ENCODE measurements at regions not wholly inside any gene's neighbourhood (a gene's known extent, or its start where the extent isn't known, plus 50 kb on each side); places are given as distances from the start of the nearest gene placed in this dataset.
"Not testable (repeated sequence)": the region's sequence is repeated elsewhere in the genome, so short reads cannot be mapped to it uniquely, and the experiment has no call there.

GRCh38 chr2:128516938-128517337 lies 198.3 kb upstream of the HS6ST1 start:
- Histone ChIP-seq H3K9me3 (ENCODE audit: control insufficient read depth, low read length) (no peaks in the 10 kb centered on the region), H3K27me3 (ENCODE audit: control insufficient read depth, insufficient read depth, low read length) (no peaks in the 10 kb centered on the region), H3K4me2 (ENCODE audit: low read length) (no peak overlapping the region), H3K36me3 (ENCODE audit: control insufficient read depth, insufficient read depth, low read length) (no peaks in the 10 kb centered on the region), H2AFZ (no peak overlapping the region), H3K4me1 (peaks cover 3% of the 10 kb centered on the region), H3K4me3 (ENCODE audit: low read depth, low read length) (no peak overlapping the region), H3K27ac (no peak overlapping the region), H3K79me2 (no peaks in the 10 kb centered on the region), H3K9ac (no peak overlapping the region)
- TF ChIP-seq CTCF (IDR thresholded peaks at IDR 0.05), result no peak

GRCh38 chr2:128519028-128519427 lies 200.4 kb upstream of the HS6ST1 start:
- H3K4me1 ChIP-seq; H3K4me2 ChIP-seq (ENCODE audit: low read length); H3K4me3 ChIP-seq (ENCODE audit: low read depth, low read length); H3K27ac ChIP-seq; H2AFZ ChIP-seq; H3K36me3 ChIP-seq (ENCODE audit: control insufficient read depth, insufficient read depth, low read length); H3K9me3 ChIP-seq (ENCODE audit: control insufficient read depth, low read length); H3K79me2 ChIP-seq; H3K27me3 ChIP-seq (ENCODE audit: control insufficient read depth, insufficient read depth, low read length); H3K9ac ChIP-seq: not testable (repeated sequence)

GRCh38 chr2:128519517-128520215 lies 201.0 kb upstream of the HS6ST1 start:
- no peak overlapping the region for H2AFZ ChIP-seq
- no peaks in the 10 kb centered on the region for H3K4me1 ChIP-seq
- no peak overlapping the region for H3K4me2 ChIP-seq (ENCODE audit: low read length)
- no peaks in the 10 kb centered on the region for H3K79me2 ChIP-seq
- no peak overlapping the region for H3K4me3 ChIP-seq (ENCODE audit: low read depth, low read length)
- no peak overlapping the region for H3K27ac ChIP-seq
- no peaks in the 10 kb centered on the region for H3K27me3 ChIP-seq (ENCODE audit: control insufficient read depth, insufficient read depth, low read length)
- TF ChIP-seq CTCF (IDR thresholded peaks at IDR 0.05), result no peak
- H3K36me3 ChIP-seq (ENCODE audit: control insufficient read depth, insufficient read depth, low read length), result no peaks in the 10 kb centered on the region
- no peak overlapping the region for H3K9ac ChIP-seq
- H3K9me3 ChIP-seq (ENCODE audit: control insufficient read depth, low read length), result no peaks in the 10 kb centered on the region

GRCh38 chr2:128520340-128520739 lies 201.7 kb upstream of the HS6ST1 start:
- Histone ChIP-seq H3K27ac (no peak overlapping the region), H3K4me2 (ENCODE audit: low read length) (no peak overlapping the region), H3K9ac (no peak overlapping the region), H3K79me2 (no peaks in the 10 kb centered on the region), H3K4me3 (ENCODE audit: low read depth, low read length) (no peak overlapping the region), H3K9me3 (ENCODE audit: control insufficient read depth, low read length) (no peaks in the 10 kb centered on the region), H2AFZ (no peak overlapping the region), H3K4me1 (no peaks in the 10 kb centered on the region), H3K36me3 (ENCODE audit: control insufficient read depth, insufficient read depth, low read length) (no peaks in the 10 kb centered on the region), H3K27me3 (ENCODE audit: control insufficient read depth, insufficient read depth, low read length) (no peaks in the 10 kb centered on the region)
- TF ChIP-seq CTCF (IDR thresholded peaks at IDR 0.05), result no peak

- no peaks in the 10 kb centered on the region for H3K27me3 ChIP-seq (ENCODE audit: control insufficient read depth, insufficient read depth, low read length)
- no peaks in the 10 kb centered on the region for H3K36me3 ChIP-seq (ENCODE audit: control insufficient read depth, insufficient read depth, low read length)
- no peaks in the 10 kb centered on the region for H3K4me1 ChIP-seq
- no peak for TF ChIP-seq CTCF (IDR thresholded peaks at IDR 0.05)
- no peaks in the 10 kb centered on the region for H3K9me3 ChIP-seq (ENCODE audit: control insufficient read depth, low read length)
- H3K27ac ChIP-seq, result no peak overlapping the region
- H3K4me2 ChIP-seq (ENCODE audit: low read length), result no peak overlapping the region
- H3K79me2 ChIP-seq, result no peaks in the 10 kb centered on the region
- H3K4me3 ChIP-seq (ENCODE audit: low read depth, low read length), result no peak overlapping the region
- no peak overlapping the region for H3K9ac ChIP-seq
- H2AFZ ChIP-seq, result no peak overlapping the region
Observed at GRCh38 chr2:128520791-128521190, 202.1 kb upstream of the HS6ST1 start.

Data from parathyroid adenoma (tissue), 2 donors.